ENCODE measurements at regions not wholly inside any gene's neighbourhood (a gene's known extent, or its start where the extent isn't known, plus 50 kb on each side); places are given as distances from the start of the nearest gene placed in this dataset.

GRCh38 chr6:117215353-117216090 lies 49.8 kb upstream of the VGLL2 start:
- peak; percentile 43 for ATAC-seq
- H3K36me3 Mint-ChIP-seq: no peaks in the 10 kb centered on the region
- peaks cover 6% of the 10 kb centered on the region for H3K9me3 Mint-ChIP-seq
- H3K27ac Mint-ChIP-seq: no peak overlapping the region
- no peak for DNase-seq (ENCODE audit: low spot score in 2 of 2)
- no peaks in the 10 kb centered on the region for H3K4me1 Mint-ChIP-seq
- H3K4me3 Mint-ChIP-seq: no peak overlapping the region
